HG02885 (cell line): ENCODE measurements at regions not wholly inside any gene's neighbourhood (a gene's known extent, or its start where the extent isn't known, plus 50 kb on each side); places are given as distances from the start of the nearest gene placed in this dataset.

Experiments
- ATAC-seq: cut with Tn5 transposase; IDR thresholded peaks from one replicate; pipeline ENCODE4 v1.9.1; 2021; ENCODE audit warnings: mild to moderate bottlenecking; ENCODE audit not compliant: unreplicated experiment, poor library complexity

GRCh38 chr4:58113126-58113525 is 1002.9 kb upstream of the IGFBP7 start:
- ATAC-seq, result no peak

GRCh38 chr4:58111818-58112217 is 1001.6 kb upstream of the IGFBP7 start:
- no peak for ATAC-seq

GRCh38 chr4:58093352-58093751 is 983.2 kb upstream of the IGFBP7 start:
- ATAC-seq, result no peak

GRCh38 chr4:58090539-58090938 is 980.4 kb upstream of the IGFBP7 start:
- ATAC-seq, result no peak

GRCh38 chr4:58081356-58081755 is 971.2 kb upstream of the IGFBP7 start:
- ATAC-seq, result no peak

GRCh38 chr4:58075724-58076123 is 965.5 kb upstream of the IGFBP7 start:
- ATAC-seq, result no peak

GRCh38 chr4:58074382-58074781 is 964.2 kb upstream of the IGFBP7 start:
- ATAC-seq, result no peak

GRCh38 chr4:58070726-58071125 is 960.5 kb upstream of the IGFBP7 start:
- ATAC-seq, result no peak

- ATAC-seq, result no peak
Measured at GRCh38 chr4:58064653-58065052, 954.5 kb upstream of the IGFBP7 start.

- no peak for ATAC-seq
Measured at GRCh38 chr4:58063404-58064160, 953.4 kb upstream of the IGFBP7 start.

- ATAC-seq, result no peak
Measured at GRCh38 chr4:58061967-58062366, 951.8 kb upstream of the IGFBP7 start.

- no peak for ATAC-seq
Measured at GRCh38 chr4:58050439-58050838, 940.3 kb upstream of the IGFBP7 start.

- no peak for ATAC-seq
Measured at GRCh38 chr4:58048491-58048890, 938.3 kb upstream of the IGFBP7 start.

- no peak for ATAC-seq
Measured at GRCh38 chr4:58042176-58042575, 932.0 kb upstream of the IGFBP7 start.

- ATAC-seq, result no peak
Measured at GRCh38 chr4:57993944-57994343, 883.8 kb upstream of the IGFBP7 start.

- ATAC-seq, result no peak
Measured at GRCh38 chr4:57989430-57989829, 879.2 kb upstream of the IGFBP7 start.

GRCh38 chr4:57985161-57985560 is 875.0 kb upstream of the IGFBP7 start:
- ATAC-seq, result no peak

GRCh38 chr4:57981123-57981522 is 870.9 kb upstream of the IGFBP7 start:
- ATAC-seq, result no peak

GRCh38 chr4:57974821-57975220 is 864.6 kb upstream of the IGFBP7 start:
- no peak for ATAC-seq

- no peak for ATAC-seq
Measured at GRCh38 chr4:57973819-57974218, 863.6 kb upstream of the IGFBP7 start.

- no peak for ATAC-seq
Measured at GRCh38 chr4:57971261-57971660, 861.1 kb upstream of the IGFBP7 start.

- ATAC-seq, result no peak
Measured at GRCh38 chr4:57966987-57967760, 857.0 kb upstream of the IGFBP7 start.
